Endothelial cell (in vitro differentiated cells): ENCODE measurements at regions not wholly inside any gene's neighbourhood (a gene's known extent, or its start where the extent isn't known, plus 50 kb on each side); places are given as distances from the start of the nearest gene placed in this dataset.
"Not testable (repeated sequence)": the region's sequence is repeated elsewhere in the genome, so short reads cannot be mapped to it uniquely, and the experiment has no call there.

Experiments
- DNase-seq: peaks from one replicate; pipeline ENCODE4 v3.0.0; 2021; ENCODE audit warnings: low spot score
- H3K27ac Mint-ChIP-seq: one replicate; pipeline ENCODE4 v1.8.0; 2021; ENCODE audit warnings: mixed read lengths, inconsistent platforms; ENCODE audit not compliant: unreplicated experiment
- H3K27me3 Mint-ChIP-seq: one replicate; pipeline ENCODE4 v1.8.0; 2021; ENCODE audit warnings: mild to moderate bottlenecking, moderate library complexity, mixed read lengths, inconsistent platforms; ENCODE audit not compliant: unreplicated experiment
- H3K36me3 Mint-ChIP-seq: one replicate; pipeline ENCODE4 v1.8.0; 2021; ENCODE audit warnings: mild to moderate bottlenecking, low read depth, mixed read lengths, inconsistent platforms; ENCODE audit not compliant: unreplicated experiment
- H3K4me1 Mint-ChIP-seq: one replicate; pipeline ENCODE4 v1.8.0; 2021; ENCODE audit warnings: mild to moderate bottlenecking, mixed read lengths, inconsistent platforms; ENCODE audit not compliant: unreplicated experiment
- H3K4me3 Mint-ChIP-seq: one replicate; pipeline ENCODE4 v1.8.0; 2021; ENCODE audit warnings: mild to moderate bottlenecking, mixed read lengths, inconsistent platforms; ENCODE audit not compliant: unreplicated experiment
- H3K9me3 Mint-ChIP-seq: one replicate; pipeline ENCODE4 v1.8.0; 2021; ENCODE audit warnings: mixed read lengths, inconsistent platforms; ENCODE audit not compliant: unreplicated experiment
- TF ChIP-seq, protein P1 (sequence below): fragments of 200-600 bp; sonication (generic); IDR thresholded peaks from one replicate; pipeline ENCODE4 v1.5.0; 2021; ENCODE audit warnings: antibody characterized with exemption; ENCODE audit not compliant: unreplicated experiment

- TF ChIP-seq, protein P1, sequence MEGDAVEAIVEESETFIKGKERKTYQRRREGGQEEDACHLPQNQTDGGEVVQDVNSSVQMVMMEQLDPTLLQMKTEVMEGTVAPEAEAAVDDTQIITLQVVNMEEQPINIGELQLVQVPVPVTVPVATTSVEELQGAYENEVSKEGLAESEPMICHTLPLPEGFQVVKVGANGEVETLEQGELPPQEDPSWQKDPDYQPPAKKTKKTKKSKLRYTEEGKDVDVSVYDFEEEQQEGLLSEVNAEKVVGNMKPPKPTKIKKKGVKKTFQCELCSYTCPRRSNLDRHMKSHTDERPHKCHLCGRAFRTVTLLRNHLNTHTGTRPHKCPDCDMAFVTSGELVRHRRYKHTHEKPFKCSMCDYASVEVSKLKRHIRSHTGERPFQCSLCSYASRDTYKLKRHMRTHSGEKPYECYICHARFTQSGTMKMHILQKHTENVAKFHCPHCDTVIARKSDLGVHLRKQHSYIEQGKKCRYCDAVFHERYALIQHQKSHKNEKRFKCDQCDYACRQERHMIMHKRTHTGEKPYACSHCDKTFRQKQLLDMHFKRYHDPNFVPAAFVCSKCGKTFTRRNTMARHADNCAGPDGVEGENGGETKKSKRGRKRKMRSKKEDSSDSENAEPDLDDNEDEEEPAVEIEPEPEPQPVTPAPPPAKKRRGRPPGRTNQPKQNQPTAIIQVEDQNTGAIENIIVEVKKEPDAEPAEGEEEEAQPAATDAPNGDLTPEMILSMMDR = no peak
- Mint-ChIP-seq H3K27ac (no peak overlapping the region), H3K9me3 (no peaks in the 10 kb centered on the region)
Observed at GRCh38 chr7:131943646-131944045, 387.2 kb upstream of the PODXL start.

DNA sequence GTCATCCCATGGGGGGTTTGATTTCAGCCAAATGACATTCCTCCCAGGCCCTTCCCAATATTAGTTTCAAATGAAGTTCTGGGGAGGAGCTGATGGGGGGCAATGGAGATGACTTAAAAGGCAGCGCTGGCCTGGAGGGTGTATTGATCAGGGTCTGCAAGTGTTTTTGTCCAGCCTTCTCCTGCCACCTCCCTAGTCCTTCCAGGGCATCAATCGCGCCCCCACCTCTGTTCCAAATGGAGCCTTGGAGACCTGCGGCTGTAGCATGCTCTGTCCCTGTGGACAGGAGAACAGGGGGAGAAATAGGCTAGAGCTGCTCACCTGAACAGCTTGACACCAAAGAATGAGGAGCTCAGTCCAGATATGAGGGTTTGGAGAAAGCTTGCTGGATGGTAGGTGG lies 386.8 kb upstream of the PODXL start:
- TF ChIP-seq, protein P1 = no peak
- DNase-seq = no peak
- H3K27ac Mint-ChIP-seq = no peak overlapping the region
- no peak overlapping the region for H3K4me3 Mint-ChIP-seq
- H3K36me3 Mint-ChIP-seq = no peaks in the 10 kb centered on the region
- H3K27me3 Mint-ChIP-seq = peaks cover 1% of the 10 kb centered on the region
- H3K9me3 Mint-ChIP-seq = no peaks in the 10 kb centered on the region
- H3K4me1 Mint-ChIP-seq = no peaks in the 10 kb centered on the region

More at GRCh38 chr7:131943646-131944045, 387.2 kb upstream of the PODXL start:
- DNase-seq = no peak
- peaks cover 1% of the 10 kb centered on the region for H3K27me3 Mint-ChIP-seq
- no peaks in the 10 kb centered on the region for H3K4me1 Mint-ChIP-seq
- H3K36me3 Mint-ChIP-seq = no peaks in the 10 kb centered on the region
- H3K4me3 Mint-ChIP-seq = no peak overlapping the region

DNA sequence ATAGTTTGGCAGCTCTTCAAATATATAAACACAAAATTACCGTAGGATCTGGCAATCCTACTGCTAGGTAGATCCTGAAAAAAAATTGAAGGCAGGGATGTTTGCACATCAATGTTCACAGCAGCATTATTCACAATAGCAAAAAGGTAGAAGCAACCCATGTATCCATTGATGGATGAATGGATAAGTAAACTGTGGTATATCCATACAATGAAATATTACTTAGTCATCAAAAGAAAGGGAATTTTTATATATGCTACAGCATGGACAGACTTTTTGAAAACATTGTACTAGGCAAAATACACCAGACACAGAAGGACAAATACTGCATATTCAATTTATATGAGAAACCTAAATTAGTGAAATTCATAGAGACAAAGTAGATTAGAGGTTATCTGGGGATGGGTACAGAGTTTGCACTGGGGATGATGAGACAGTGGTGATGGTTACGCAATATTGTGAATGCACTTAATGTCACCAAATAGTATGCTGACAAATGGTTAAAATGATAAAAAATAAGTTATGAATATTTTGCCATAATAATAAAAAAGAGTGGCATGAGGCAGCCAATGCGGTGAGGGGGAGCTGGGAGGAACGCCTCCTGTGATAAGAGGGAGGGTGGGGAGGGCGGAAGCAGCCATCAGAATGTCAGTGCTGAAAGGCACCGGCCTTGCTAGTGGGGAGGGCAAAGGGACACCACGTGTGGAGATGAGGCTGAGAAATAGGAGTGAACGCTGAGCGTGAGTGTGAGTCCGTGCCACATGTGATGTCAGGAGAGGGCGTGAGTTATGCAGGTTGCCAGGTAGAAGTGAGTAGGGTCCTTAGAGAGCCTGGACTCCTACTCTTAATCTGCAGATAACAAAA lies 386.1 kb upstream of the PODXL start:
- no peaks in the 10 kb centered on the region for H3K9me3 Mint-ChIP-seq
- peaks cover 1% of the 10 kb centered on the region for H3K27me3 Mint-ChIP-seq
- no peak for DNase-seq
- TF ChIP-seq, protein P1 = no peak
- H3K4me1 Mint-ChIP-seq = no peaks in the 10 kb centered on the region
- no peak overlapping the region for H3K4me3 Mint-ChIP-seq
- no peak overlapping the region for H3K27ac Mint-ChIP-seq
- no peaks in the 10 kb centered on the region for H3K36me3 Mint-ChIP-seq

- Mint-ChIP-seq H3K27me3 (no peaks in the 10 kb centered on the region), H3K4me3 (no peak overlapping the region), H3K27ac (no peak overlapping the region), H3K4me1 (no peaks in the 10 kb centered on the region), H3K36me3 (no peaks in the 10 kb centered on the region), H3K9me3 (no peaks in the 10 kb centered on the region)
- DNase-seq = no peak
- TF ChIP-seq, protein P1 = no peak
Observed at GRCh38 chr7:131941291-131941690, 384.9 kb upstream of the PODXL start.

DNA sequence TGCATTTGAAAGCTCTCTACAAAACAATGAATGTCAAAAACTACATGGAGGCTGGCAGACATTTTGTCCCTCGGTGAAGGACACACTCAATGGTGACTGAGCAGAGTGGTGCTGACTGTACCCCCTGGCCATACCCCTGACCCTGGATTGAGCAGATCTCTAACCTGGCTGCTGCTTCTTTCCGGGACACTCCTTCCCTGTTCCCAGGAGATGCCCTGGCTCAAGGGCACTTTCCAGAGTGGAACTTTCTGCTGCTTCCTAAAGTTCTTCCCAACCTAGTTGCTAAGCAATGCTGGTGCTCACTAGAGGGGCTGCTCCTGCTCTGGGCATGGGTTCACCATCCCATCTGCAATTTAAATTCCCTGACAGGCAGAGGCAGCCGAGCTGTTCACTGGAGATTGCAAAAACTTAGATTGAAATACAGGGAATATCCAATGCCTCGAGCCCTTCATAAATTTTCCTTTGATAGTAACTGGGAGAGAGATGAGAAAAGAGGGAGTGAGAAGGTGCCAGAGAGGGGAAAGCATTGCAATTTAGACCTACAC lies 384.3 kb upstream of the PODXL start:
- no peaks in the 10 kb centered on the region for H3K4me1 Mint-ChIP-seq
- no peaks in the 10 kb centered on the region for H3K27me3 Mint-ChIP-seq
- H3K4me3 Mint-ChIP-seq = no peak overlapping the region
- H3K9me3 Mint-ChIP-seq = no peaks in the 10 kb centered on the region
- TF ChIP-seq, protein P1 = no peak
- no peak overlapping the region for H3K27ac Mint-ChIP-seq
- DNase-seq = no peak
- no peaks in the 10 kb centered on the region for H3K36me3 Mint-ChIP-seq

GRCh38 chr7:131938788-131939187 lies 382.4 kb upstream of the PODXL start:
- not testable (repeated sequence) for H3K9me3 Mint-ChIP-seq, H3K4me1 Mint-ChIP-seq, H3K27me3 Mint-ChIP-seq, DNase-seq, H3K36me3 Mint-ChIP-seq, H3K4me3 Mint-ChIP-seq, H3K27ac Mint-ChIP-seq
